ENCODE measurements at regions not wholly inside any gene's neighbourhood (a gene's known extent, or its start where the extent isn't known, plus 50 kb on each side); places are given as distances from the start of the nearest gene placed in this dataset.

DNA sequence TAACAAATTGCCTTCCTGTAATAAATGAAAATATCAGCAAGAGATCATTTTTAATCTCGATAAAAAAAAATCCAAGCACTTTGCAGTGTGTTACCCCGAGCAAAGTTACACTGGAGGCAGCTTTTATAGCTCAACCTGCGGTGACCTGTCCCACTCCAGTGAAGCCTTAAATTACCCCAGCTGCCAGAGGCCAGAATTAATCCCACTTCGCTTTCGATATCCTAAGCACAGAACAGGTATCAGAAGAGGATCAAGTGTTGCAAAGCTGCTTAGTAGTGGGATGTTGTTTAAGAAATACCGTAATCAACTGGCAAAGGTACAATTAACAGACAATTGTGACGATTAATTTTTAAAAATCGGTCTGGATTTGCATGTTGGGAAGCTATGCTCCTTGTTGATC lies 314.0 kb downstream of the AGTPBP1 start:
- DNase-seq = no peak

DNA sequence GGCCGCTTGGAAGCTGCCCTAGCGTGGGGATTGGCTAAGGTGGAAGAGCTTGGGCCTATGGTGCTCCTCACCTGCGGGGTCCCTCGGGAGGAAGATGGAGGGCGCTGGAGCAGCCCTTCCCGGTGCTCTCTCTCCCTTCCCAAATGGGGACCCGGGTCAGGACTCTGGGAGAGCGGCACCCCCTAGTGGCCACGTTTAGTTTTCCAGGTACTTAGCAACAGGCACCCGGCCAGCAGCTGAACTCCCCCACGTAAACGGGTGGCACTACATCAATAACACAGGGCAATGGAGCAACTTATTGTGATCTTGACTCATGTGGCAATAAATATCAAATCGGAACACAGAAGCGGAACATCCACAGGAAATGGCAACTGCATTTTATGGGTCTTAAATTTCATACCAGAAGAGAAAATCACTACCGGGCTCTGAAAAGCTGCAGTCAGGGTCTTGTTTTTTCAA lies 316.6 kb downstream of the AGTPBP1 start:
- peak; percentile 70 for DNase-seq

DNA sequence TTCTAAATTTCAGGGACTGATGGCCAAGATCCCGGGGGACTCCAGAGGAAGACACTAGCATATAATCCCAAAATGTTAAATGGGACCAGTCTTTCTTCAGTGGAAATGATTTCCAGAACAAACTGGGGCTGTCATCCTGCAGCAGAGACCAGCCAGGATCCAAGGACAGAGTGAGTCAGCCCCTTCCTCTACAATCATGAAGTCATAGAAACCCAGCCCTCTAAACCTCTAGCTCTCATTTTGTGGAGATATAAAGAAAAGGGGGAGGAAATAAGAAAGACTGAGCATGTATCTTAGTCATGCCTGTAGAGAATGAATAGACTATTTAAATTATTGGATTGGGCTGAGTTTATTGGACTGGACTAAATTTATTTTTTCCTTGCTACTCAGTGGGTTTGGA lies 318.3 kb downstream of the AGTPBP1 start:
- no peak for DNase-seq

DNA sequence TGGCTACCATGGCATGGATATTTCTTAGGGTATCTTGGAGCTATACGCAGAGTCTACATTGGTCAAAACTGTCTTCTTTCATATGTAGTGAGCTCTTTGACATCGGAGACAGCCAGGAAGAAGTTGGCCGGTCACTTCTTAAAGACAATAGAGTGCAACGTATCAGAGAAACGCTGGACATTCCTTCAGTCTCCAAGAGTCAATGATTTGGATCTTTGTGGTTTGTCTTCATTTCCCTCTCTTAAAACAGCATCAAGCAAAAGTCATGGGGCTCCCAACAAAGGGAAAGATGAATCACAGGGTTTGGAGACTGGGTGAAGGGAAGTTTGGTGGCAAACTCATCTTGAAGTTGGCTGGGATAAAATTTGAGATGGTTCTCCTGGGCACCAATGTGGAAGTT lies 320.1 kb downstream of the AGTPBP1 start:
- no peak for DNase-seq

DNA sequence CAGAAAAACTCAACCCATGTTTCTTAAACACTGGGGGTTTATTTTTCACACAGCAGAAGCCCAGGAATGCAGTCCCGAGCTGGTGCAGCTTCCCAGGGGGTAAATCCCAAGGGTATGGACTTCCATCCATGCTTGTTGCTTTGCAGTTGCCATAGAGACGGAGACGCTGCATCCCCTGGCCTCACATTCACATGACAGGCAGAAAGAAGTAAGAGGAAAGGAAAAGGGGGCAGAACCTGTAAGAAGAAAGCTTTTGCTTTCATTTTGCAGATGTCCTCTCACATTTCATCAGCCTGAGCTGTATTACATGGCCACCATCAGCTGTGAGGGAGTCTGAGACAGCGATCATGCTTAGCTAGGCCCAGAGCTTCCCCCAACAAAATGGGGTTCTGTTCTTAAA lies 321.0 kb downstream of the AGTPBP1 start:
- no peak for DNase-seq

- DNase-seq = no peak
Observed at GRCh38 chr9:85417674-85418073, 324.1 kb downstream of the AGTPBP1 start.

DNA sequence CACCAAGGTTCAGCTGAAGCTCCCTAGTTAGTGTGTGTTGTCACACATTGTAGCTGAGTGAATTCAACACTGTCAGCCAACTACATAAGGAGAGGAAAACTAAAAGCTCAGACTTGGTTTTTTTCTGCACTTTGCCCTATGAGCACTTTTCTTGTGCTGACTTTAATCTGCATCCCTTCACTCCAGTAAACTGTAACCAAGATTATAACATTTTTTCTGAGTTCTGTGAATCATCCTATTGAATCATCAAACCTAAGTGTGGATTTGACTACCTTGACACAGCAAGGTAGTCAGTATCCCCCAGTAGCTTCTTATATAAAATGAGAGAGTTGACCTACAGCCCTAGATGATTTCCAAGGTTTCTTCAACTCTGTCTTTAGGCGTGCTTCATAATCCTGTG lies 325.0 kb downstream of the AGTPBP1 start:
- no peak for DNase-seq

DNA sequence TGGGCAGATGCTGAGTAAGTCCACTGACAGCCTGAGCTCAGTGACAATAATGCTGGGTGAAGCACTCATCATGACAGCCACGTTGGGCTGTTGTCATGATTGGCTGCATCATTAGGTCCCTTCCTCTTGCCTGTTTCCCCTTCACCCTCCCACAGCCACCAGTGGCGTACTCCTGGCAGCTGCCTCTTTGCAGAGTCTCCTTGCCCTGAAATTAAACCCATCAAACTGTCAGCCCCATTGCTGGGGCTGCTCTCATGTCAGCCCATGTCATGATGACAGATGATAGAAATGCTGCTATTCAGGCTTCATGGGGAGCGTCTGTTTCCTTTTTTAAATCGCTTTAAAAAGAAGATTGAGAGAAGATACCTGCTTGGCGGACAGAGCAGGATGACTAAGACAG lies 327.4 kb downstream of the AGTPBP1 start:
- no peak for DNase-seq

GRCh38 chr9:85408494-85408893 lies 333.3 kb downstream of the AGTPBP1 start:
- no peak for DNase-seq

DNA sequence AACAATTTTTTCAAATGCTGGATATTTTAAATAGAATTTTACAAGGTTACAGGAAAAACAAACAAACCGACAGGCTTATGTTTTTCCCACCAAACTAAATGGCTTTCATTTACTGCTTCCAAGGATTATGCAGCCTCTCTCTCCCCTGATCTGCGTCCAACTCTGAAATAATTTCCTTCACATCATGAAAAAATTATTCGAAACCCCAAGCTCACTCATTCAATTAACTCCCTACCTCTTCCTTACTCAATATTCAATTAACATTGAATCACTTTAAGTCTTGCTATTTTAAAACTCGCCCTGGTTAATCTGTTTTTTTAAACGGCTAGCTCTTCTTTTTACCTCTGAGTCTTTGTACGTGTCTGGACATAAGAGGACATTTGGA lies 336.2 kb downstream of the AGTPBP1 start:
- DNase-seq = no peak

DNA sequence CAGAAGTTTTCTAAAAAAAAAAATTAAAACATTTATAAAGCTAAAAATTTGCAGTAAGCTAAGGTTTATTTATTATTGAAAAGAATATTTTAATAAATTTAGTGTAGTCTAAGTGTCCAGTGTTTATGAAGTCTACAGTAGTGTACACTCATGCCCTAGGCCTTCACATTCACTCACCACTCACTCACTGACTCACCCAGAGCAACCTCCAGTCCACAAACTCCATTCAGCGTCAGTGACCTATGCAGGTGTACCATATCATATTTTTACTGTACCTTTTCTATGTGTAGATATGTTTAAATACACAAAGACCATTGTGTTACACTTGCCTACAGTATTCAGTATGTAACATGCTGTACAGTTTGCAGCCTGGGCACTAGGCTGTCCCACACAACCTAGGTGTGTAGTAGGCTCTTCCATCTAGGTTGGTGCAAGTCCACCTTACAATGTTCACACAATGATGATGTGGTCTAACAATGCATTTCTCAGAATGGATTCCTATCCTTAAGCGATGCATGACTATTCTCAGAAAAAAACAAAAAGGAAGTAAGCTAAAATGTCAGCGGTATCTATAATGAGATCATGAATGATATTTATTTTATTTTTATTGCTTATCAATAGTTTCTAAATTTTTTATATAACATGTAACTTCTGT lies 336.7 kb downstream of the AGTPBP1 start:
- DNase-seq = no peak

DNA sequence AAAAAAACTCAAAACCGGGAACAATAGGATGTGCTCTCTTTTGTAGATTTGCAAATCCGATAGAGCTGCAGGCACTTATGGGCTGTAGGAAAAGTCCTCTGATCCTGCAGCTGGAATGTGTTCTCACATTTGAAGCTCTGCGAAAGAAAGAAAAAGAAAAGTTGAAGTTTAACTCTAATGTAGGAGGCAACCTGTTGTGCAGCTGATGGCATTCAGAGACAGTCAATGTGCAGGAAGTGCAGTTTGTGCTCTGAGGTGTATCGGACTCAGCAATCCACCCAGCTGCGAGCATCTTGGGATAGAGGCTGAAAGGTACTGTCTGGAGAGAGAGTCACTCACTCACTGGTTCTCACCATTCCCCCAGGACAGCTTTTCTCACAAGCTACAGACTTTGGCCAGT lies 339.2 kb downstream of the AGTPBP1 start:
- DNase-seq = no peak

DNA sequence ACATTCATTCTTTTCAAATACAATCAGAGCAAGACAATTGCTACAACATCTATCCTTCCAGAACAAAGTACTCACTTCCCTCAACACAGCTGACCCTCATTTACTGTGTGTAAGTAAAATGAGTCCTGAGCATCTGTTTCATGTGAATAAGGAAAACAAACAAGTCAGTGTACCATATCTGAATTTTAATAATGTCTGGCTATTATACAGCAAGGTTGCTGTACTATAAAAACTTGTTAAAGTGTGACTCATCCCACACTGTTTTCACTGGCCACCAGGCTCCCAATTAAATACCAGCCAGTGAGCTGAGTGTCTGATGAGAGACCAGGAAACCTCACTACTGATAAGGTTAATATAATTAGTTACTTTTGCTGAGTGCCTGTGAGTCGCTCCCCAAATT lies 339.8 kb downstream of the AGTPBP1 start:
- no peak for DNase-seq

GRCh38 chr9:85397005-85397404 lies 344.7 kb downstream of the AGTPBP1 start:
- no peak for DNase-seq

DNA sequence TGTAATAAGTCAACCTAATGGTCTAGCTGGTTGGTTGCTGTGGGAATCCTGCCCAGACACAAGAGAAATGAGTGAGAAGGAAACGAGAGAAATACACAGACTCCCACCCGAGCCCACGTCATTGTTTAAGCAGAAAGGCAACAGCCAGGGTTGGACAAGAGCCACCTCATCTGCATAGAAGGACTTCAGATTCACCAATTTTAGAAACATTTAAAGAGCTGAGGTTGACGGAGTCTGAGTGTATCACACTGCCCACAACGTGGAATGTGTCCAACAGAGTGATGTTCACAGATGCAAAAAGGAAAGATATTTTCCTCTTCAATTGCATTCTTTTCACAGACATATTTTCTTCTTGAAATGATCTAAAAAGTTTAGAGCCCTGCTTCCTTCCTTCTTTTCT lies 349.5 kb downstream of the AGTPBP1 start:
- no peak for DNase-seq

- no peak for DNase-seq
Observed at GRCh38 chr9:85377731-85378289, 363.9 kb downstream of the AGTPBP1 start.

DNA sequence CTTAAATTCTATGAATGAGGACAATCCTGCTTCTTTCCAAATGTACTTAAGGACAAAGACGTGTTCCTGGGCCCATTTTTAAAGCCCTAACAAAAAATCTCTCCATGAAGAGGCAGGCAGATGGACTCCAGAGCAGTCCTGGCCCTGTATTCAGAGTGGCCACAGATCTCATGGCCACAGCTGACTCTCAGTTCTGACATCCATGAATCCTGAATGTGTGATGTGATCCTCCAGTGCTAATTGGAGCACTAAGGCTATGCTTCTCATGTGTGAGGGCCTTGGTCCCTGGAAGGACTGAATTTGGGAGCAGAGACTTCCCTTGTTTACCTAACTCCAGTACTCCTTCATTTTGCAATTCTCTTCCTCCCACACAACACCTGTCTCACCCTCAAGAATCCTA lies 373.0 kb downstream of the AGTPBP1 start:
- no peak for DNase-seq

DNA sequence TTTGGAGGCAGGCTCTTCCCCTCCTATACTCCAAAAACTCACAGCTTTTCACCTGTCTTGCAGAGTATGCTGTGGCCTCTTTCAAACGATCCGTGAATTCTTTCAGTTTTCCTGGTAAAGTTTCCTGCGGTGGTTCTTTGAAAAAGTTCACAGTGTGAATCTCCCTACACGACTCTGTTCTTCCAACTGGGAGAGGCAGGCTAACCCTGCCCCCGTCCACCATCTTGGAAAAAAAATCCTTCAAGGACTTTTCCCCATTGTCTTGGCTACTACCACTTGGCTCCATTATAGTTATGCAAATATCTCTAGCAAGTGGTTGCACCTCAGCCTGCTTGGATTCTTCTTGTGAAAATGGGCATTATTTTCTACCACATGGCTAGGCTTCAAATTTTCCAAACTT lies 382.6 kb downstream of the AGTPBP1 start:
- DNase-seq = no peak

GRCh38 chr9:85349046-85349445 lies 392.7 kb downstream of the AGTPBP1 start:
- no peak for DNase-seq

DNA sequence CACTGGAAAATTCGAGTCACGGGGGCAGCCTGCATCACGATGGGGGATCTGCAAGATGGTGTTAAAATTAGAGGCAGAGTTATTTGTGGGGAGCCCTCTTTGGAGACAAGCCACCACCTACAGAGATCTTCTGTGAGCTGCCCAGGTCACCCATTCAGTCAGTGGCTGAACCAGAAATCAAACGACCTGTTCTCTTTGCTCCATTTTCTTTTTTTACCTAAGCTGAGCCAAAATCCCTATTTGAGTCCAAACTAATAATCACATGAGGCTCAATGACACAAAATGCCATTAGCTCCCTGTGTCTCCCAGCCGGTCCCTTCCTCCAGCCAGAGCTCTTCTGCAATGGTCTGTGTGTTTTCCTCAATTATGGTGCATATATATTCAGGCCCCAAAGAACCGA lies 394.2 kb downstream of the AGTPBP1 start:
- DNase-seq = no peak

DNA sequence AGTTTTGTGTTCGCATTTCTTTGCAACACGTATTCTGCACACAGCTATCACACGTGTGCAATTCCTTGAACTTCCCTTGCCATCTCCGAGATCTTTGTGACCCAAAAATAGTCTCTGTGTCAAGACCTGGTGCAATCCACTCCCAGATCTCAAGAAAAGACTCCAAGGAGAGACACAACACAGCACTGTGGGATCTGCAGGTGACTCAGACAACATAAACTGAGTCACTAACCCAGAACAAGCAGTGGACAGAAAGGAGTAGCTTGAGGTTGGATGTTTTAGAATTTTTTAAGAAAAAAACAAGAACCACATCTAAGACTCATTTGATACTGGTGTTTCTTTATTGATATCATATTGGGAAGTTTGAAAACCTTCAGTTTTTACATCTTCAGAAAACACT lies 396.9 kb downstream of the AGTPBP1 start:
- no peak for DNase-seq

- DNase-seq = no peak
Observed at GRCh38 chr9:85339338-85339737, 402.4 kb downstream of the AGTPBP1 start.

DNA sequence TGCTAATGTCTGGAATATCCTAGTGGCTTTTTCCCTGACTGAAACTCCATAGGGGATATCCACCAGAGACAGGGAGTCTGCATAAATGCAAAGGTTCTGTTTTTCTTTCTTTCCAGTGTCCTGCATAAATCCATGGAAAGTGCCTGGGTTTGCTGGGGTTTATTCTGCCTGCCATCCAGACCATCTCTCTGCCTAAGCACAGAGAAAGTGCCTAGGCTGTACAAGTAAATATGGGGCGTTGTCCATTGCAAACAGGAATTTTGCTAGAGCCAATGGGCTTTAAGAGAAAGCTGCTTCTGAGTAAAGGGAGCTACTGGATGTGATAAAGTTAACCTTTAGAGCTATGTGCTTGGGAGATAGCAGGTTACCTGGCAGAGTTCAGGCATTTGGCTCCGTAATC lies 407.5 kb downstream of the AGTPBP1 start:
- DNase-seq = no peak

- no peak for DNase-seq
Observed at GRCh38 chr9:85332487-85332886, 409.3 kb downstream of the AGTPBP1 start.

DNA sequence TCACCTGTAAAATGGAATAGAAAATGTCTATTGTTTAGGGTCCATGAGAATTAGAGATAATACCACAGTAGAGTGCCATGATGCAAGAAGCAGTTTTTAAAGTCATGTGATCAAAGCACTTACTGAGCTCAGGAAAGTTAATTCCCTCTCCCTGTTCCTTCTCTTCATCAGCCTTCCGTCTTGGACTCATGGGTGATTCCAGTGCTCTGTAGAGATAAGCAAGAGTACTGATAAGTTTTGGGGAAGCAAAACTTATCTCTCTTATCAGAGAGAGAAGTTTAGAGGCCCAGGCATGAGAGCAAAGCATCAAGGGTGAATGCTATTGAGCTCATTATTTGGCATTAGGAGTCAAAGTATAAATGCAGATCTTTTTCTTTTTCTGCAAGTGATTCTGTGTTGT lies 410.1 kb downstream of the AGTPBP1 start:
- no peak for DNase-seq
